Fibroblast of lung (primary cell): ENCODE measurements at regions not wholly inside any gene's neighbourhood (a gene's known extent, or its start where the extent isn't known, plus 50 kb on each side); places are given as distances from the start of the nearest gene placed in this dataset.

Experiments used
- CTCF ChIP-seq, 2 donors: IDR thresholded peaks in 1 of 2; conservative IDR thresholded peaks in 1 of 2; 1 replicate in 1 of 2; 2 replicates in 1 of 2; pipeline ENCODE4 v1.5.1; 2011 to 2012; ENCODE audit warnings: low read length in 2 of 2, control low read depth in 1 of 2, inconsistent platforms in 1 of 2, low read depth in 1 of 2, mild to moderate bottlenecking in 1 of 2
- EZH2 ChIP-seq: IDR thresholded peaks from 2 replicates; pipeline ENCODE4 v1.5.1; 2012; ENCODE audit warnings: low read length, control low read depth, mild to moderate bottlenecking; ENCODE audit errors: missing control alignments

GRCh38 chr5:155761502-155761901 lies 565.5 kb upstream of the SGCD start:
- TF ChIP-seq EZH2 (no peak), CTCF (conservative IDR thresholded peaks at IDR 0.05 in 1 of 2, IDR thresholded peaks at IDR 0.05 in 1 of 2; ENCODE audit: low read depth in 1 of 2, low read length in 2 of 2) (no peak)
